Neural cell (in vitro differentiated cells): ENCODE measurements at regions not wholly inside any gene's neighbourhood (a gene's known extent, or its start where the extent isn't known, plus 50 kb on each side); places are given as distances from the start of the nearest gene placed in this dataset.

Experiments used
- CTCF ChIP-seq: fragments of 450-650 bp; IDR thresholded peaks from 2 replicates; pipeline ENCODE4 v1.5.1; 2014; ENCODE audit warnings: antibody characterized with exemption, mild to moderate bottlenecking, moderate library complexity; ENCODE audit not compliant: poor library complexity, severe bottlenecking
- EP300 ChIP-seq: fragments of 450-650 bp; conservative IDR thresholded peaks from 2 replicates; pipeline ENCODE4 v1.6.1; 2014; ENCODE audit warnings: antibody characterized with exemption, mild to moderate bottlenecking, moderate library complexity; ENCODE audit not compliant: poor library complexity, severe bottlenecking
- EZH2 ChIP-seq: fragments of 200-600, 300-800 bp; shearing (Covaris generic), sonication (generic); IDR thresholded peaks from 2 replicates; pipeline ENCODE4 v1.6.1; 2014; ENCODE audit warnings: antibody characterized with exemption, low read length, borderline replicate concordance, mild to moderate bottlenecking; ENCODE audit not compliant: insufficient read depth, poor library complexity, severe bottlenecking
- POLR2AphosphoS5 ChIP-seq: IDR thresholded peaks from 2 replicates; pipeline ENCODE4 v1.6.1; 2012
- TAF1 ChIP-seq: IDR thresholded peaks from 2 replicates; pipeline ENCODE4 v1.6.1; 2012; ENCODE audit warnings: low read depth

GRCh38 chrX:120015145-120016067 is 62.1 kb downstream of the RHOXF2B start:
- TF ChIP-seq CTCF (no peak), TAF1 (no peak), POLR2AphosphoS5 (no peak), EP300 (no peak), EZH2 (no peak)
